ENCODE measurements at regions not wholly inside any gene's neighbourhood (a gene's known extent, or its start where the extent isn't known, plus 50 kb on each side); places are given as distances from the start of the nearest gene placed in this dataset.
A peak's percentile ranks its signal among the peaks of the same experiment; 100 is the strongest.

DNA sequence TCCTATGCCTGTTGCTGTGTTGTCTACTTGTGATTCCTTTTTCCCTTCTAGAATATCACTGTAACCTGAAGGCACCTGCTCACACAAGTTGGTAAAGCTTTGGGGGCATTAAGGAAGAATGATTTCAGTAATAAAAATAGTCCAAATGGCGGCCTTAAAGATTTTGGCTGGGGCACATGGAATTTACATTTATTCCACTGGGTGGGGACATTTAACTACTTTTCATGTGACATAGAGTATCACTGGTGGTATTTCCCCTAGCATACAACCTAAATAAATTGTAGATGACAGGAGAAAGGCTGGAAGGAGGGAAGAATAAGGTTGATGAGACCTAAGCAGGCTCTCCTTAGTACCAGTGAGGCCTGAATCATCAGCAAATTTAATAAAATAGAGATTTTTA is 121.8 kb upstream of the EDA2R start:
- TF ChIP-seq, protein P1, sequence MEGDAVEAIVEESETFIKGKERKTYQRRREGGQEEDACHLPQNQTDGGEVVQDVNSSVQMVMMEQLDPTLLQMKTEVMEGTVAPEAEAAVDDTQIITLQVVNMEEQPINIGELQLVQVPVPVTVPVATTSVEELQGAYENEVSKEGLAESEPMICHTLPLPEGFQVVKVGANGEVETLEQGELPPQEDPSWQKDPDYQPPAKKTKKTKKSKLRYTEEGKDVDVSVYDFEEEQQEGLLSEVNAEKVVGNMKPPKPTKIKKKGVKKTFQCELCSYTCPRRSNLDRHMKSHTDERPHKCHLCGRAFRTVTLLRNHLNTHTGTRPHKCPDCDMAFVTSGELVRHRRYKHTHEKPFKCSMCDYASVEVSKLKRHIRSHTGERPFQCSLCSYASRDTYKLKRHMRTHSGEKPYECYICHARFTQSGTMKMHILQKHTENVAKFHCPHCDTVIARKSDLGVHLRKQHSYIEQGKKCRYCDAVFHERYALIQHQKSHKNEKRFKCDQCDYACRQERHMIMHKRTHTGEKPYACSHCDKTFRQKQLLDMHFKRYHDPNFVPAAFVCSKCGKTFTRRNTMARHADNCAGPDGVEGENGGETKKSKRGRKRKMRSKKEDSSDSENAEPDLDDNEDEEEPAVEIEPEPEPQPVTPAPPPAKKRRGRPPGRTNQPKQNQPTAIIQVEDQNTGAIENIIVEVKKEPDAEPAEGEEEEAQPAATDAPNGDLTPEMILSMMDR (IDR thresholded peaks at IDR 0.05; ENCODE audit: insufficient read depth, low read depth, low read length), result peak; percentile 7
- no peak for TF ChIP-seq EZH2 (IDR thresholded peaks at IDR 0.05; ENCODE audit: insufficient read depth, low read length)

Measured in astrocyte (in vitro differentiated cells and primary cell).